HCT116 (cell line): ENCODE measurements at regions not wholly inside any gene's neighbourhood (a gene's known extent, or its start where the extent isn't known, plus 50 kb on each side); places are given as distances from the start of the nearest gene placed in this dataset.

ENCODE experiments used
- ATAC-seq: fragments of 200-7000 bp; cut with Tn5 transposase; 2 replicates; pipeline ENCODE4 v1.9.1; 2020; ENCODE audit warnings: mild to moderate bottlenecking, moderate library complexity
- BruUV-seq: library from RNA; stranded (reverse); fragments of 400-500 nt; replicated peaks from 2 replicates; lab custom pipeline; 2021; lab: Mats Ljungman, UMichigan
- CTCF ChIA-PET: fragments of 300-600 bp; sonication (Branson Sonifier 250); formaldehyde crosslinking; loops from one replicate; lab custom pipeline; 2021; ENCODE audit warnings: antibody characterized with exemption; lab: Charles Lee
- POLR2A ChIA-PET: fragments of 300-600, 350-600 bp; sonication (Branson Sonifier 250); formaldehyde crosslinking; loops from one replicate; lab custom pipeline; 2021; ENCODE audit warnings: antibody characterized with exemption; lab: Charles Lee
- RAD21 ChIA-PET, 2 experiments: fragments of 300-600 bp; sonication (Branson Sonifier 250); formaldehyde crosslinking; loops; one replicate each; lab custom pipeline; 2023; ENCODE audit warnings: low total read pairs in 2 of 2; ENCODE audit not compliant: uncharacterized antibody in 2 of 2, unreplicated experiment in 2 of 2, low non-redundant PET in 1 of 2; lab: Charles Lee
- DNase-seq: peaks from one replicate; pipeline ENCODE4 v3.0.0-alpha.2; 2010; ENCODE audit warnings: low read depth, low spot score
- H2AFZ ChIP-seq: fragments of 200-600 bp; shearing (Covaris generic), sonication (generic); 2 replicates; pipeline ENCODE4 v1.6.1; 2017; ENCODE audit warnings: low read depth, mixed run types, mixed read lengths, antibody characterized with exemption, low read length; ENCODE audit not compliant: poor library complexity, severe bottlenecking
- H3K27ac ChIP-seq: 2 replicates; pipeline ENCODE4 v1.5.1; 2012; ENCODE audit warnings: low read depth, low read length
- H3K27me3 ChIP-seq: fragments of 200-600 bp; sonication (generic); 2 replicates; pipeline ENCODE4 v1.6.1; 2016; ENCODE audit warnings: mixed run types, low read length, mixed read lengths; ENCODE audit not compliant: insufficient read depth
- H3K36me3 ChIP-seq, 2 experiments: fragments of 200-500 bp in 1 of 2; fragments of 200-600 bp in 1 of 2; sonication (Bioruptor generic) in 1 of 2; sonication (generic) in 1 of 2; 2 replicates each; pipeline versions ENCODE4 v1.5.1 to v1.6.1; 2014 to 2016; ENCODE audit warnings: low read length in 2 of 2, inconsistent platforms in 1 of 2, mixed read lengths in 1 of 2, mixed run types in 1 of 2; ENCODE audit not compliant: insufficient read depth in 2 of 2, control insufficient read depth in 1 of 2
- H3K4me1 ChIP-seq, 2 experiments: fragments of 200-600 bp in 1 of 2; sonication (generic) in 1 of 2; 2 replicates each; pipeline versions ENCODE4 v1.5.1 to v1.6.1; 2012 to 2017; ENCODE audit warnings: low read length in 2 of 2, inconsistent platforms in 1 of 2, mild to moderate bottlenecking in 1 of 2, mixed read lengths in 1 of 2, mixed run types in 1 of 2, moderate library complexity in 1 of 2; ENCODE audit not compliant: insufficient read depth in 2 of 2, control insufficient read depth in 1 of 2
- H3K4me2 ChIP-seq: fragments of 200-600 bp; sonication (generic); 2 replicates; pipeline ENCODE4 v1.6.1; 2017; ENCODE audit warnings: mixed run types, low read length, mixed read lengths
- H3K4me3 ChIP-seq, 2 experiments: fragments of 200-600 bp in 1 of 2; sonication (generic) in 1 of 2; replicated peaks in 1 of 2; 2 replicates each; pipeline ENCODE4 v1.5.1; 2011 to 2016; ENCODE audit warnings: low read length in 2 of 2, control low read depth in 1 of 2, low read depth in 1 of 2, mild to moderate bottlenecking in 1 of 2, mixed read lengths in 1 of 2, mixed run types in 1 of 2
- H3K79me2 ChIP-seq: fragments of 200-600 bp; sonication (generic); 2 replicates; pipeline ENCODE4 v1.6.1; 2017; ENCODE audit warnings: mild to moderate bottlenecking, mixed run types, low read length, moderate library complexity, mixed read lengths; ENCODE audit not compliant: insufficient read depth
- H3K9ac ChIP-seq: fragments of 200-600 bp; sonication (generic); 2 replicates; pipeline ENCODE4 v1.6.1; 2016; ENCODE audit warnings: low read length, mixed read lengths
- H3K9me2 ChIP-seq: fragments of 200-600 bp; sonication (generic), shearing (Covaris generic); 2 replicates; pipeline ENCODE4 v1.6.1; 2017; ENCODE audit warnings: mixed run types, mild to moderate bottlenecking, moderate library complexity; ENCODE audit not compliant: insufficient read depth
- H3K9me3 ChIP-seq, 2 experiments: fragments of 200-500 bp in 1 of 2; fragments of 200-600 bp in 1 of 2; sonication (Bioruptor generic) in 1 of 2; sonication (generic) in 1 of 2; 2 replicates each; pipeline ENCODE4 v1.6.1; 2014 to 2017; ENCODE audit warnings: low read length in 2 of 2, mixed read lengths in 2 of 2, inconsistent platforms in 1 of 2, low read depth in 1 of 2, mild to moderate bottlenecking in 1 of 2, mixed run types in 1 of 2, moderate library complexity in 1 of 2; ENCODE audit not compliant: control insufficient read depth in 1 of 2, insufficient read depth in 1 of 2
- H4K20me1 ChIP-seq: fragments of 200-600 bp; sonication (generic), shearing (Covaris generic); 2 replicates; pipeline ENCODE4 v1.6.1; 2017; ENCODE audit warnings: mixed run types, mild to moderate bottlenecking, moderate library complexity; ENCODE audit not compliant: insufficient read depth
- ATF3 ChIP-seq: IDR thresholded peaks from 2 replicates; pipeline ENCODE4 v1.6.1; 2012
- CBX3 ChIP-seq: IDR thresholded peaks from 2 replicates; pipeline ENCODE4 v1.6.1; 2012; ENCODE audit warnings: low read depth
- CEBPB ChIP-seq: IDR thresholded peaks from 2 replicates; pipeline ENCODE4 v1.6.1; 2012; ENCODE audit warnings: low read depth
- CTCF ChIP-seq, 3 experiments: fragments of 200-600 bp in 1 of 3; sonication (generic) in 1 of 3; IDR thresholded peaks in 2 of 3; conservative IDR thresholded peaks in 1 of 3; 2 replicates each; pipeline ENCODE4 v1.5.1; 2012 to 2017; ENCODE audit warnings: low read depth in 2 of 3, low read length in 2 of 3, antibody characterized with exemption in 1 of 3, borderline replicate concordance in 1 of 3, control low read depth in 1 of 3, mild to moderate bottlenecking in 1 of 3, mixed read lengths in 1 of 3, mixed run types in 1 of 3, moderate library complexity in 1 of 3; ENCODE audit not compliant: insufficient read depth in 1 of 3
- ELF1 ChIP-seq: IDR thresholded peaks from 2 replicates; pipeline ENCODE4 v1.6.1; 2012; ENCODE audit warnings: low read depth, borderline replicate concordance
- EZH2 ChIP-seq: fragments of 200-600 bp; sonication (generic); IDR thresholded peaks from 2 replicates; pipeline ENCODE4 v1.6.1; 2017; ENCODE audit warnings: antibody characterized with exemption, mixed run types
- EZH2phosphoT487 ChIP-seq: fragments of 200-600 bp; IDR thresholded peaks from 2 replicates; pipeline ENCODE4 v1.6.1; 2018; ENCODE audit warnings: antibody characterized with exemption, borderline replicate concordance
- POLR2A ChIP-seq: IDR thresholded peaks from 2 replicates; pipeline ENCODE4 v1.7.0; 2011; ENCODE audit warnings: borderline replicate concordance; ENCODE audit not compliant: insufficient read depth, insufficient read length; ENCODE audit errors: extremely low read depth
- POLR2AphosphoS5 ChIP-seq: IDR thresholded peaks from 2 replicates; pipeline ENCODE4 v1.6.1; 2011; ENCODE audit warnings: mild to moderate bottlenecking, low read depth, low read length, moderate library complexity
- RAD21 ChIP-seq: IDR thresholded peaks from 2 replicates; pipeline ENCODE4 v1.6.1; 2012; ENCODE audit warnings: low read depth, mild to moderate bottlenecking
- SIN3A ChIP-seq: IDR thresholded peaks from 2 replicates; pipeline ENCODE4 v1.6.1; 2012; ENCODE audit warnings: low read depth
- TCF7L2 ChIP-seq: IDR thresholded peaks from 2 replicates; pipeline ENCODE4 v1.7.0; 2011; ENCODE audit warnings: borderline replicate concordance, inconsistent platforms; ENCODE audit not compliant: insufficient read depth, insufficient read length; ENCODE audit errors: extremely low read depth
- ZBTB33 ChIP-seq: IDR thresholded peaks from 2 replicates; pipeline ENCODE4 v1.6.1; 2011; ENCODE audit warnings: mild to moderate bottlenecking, low read length, moderate library complexity; ENCODE audit not compliant: insufficient replicate concordance; ENCODE audit errors: extremely low read depth
- ZFX ChIP-seq: fragments of 450-650 bp; IDR thresholded peaks from 2 replicates; pipeline ENCODE4 v1.6.1; 2017
- intact Hi-C: fragments of 100-400 bp; cut with micrococcal nuclease; formaldehyde crosslinking; loops from 2 replicates; pipeline ENCODE4 v1.10.0; 2022

GRCh38 chr16:55058576-55058975 is 127.9 kb downstream of the IRX5 start:
- intact Hi-C loops, result no loop called here
- CTCF ChIA-PET, result no interaction called here
- no TSS peak for BruUV-seq
- POLR2A ChIA-PET, result no interaction called here
- no peak for TF ChIP-seq CEBPB
- no peak for TF ChIP-seq EZH2phosphoT487
- no peak for TF ChIP-seq ZFX
- no peak for TF ChIP-seq ZBTB33
- no peak for TF ChIP-seq RAD21
- no peak for TF ChIP-seq POLR2A
- no peak for TF ChIP-seq CBX3
- no peak for TF ChIP-seq SIN3A
- no peak for TF ChIP-seq ELF1
- no peak for TF ChIP-seq POLR2AphosphoS5
- no peak for TF ChIP-seq EZH2
- TF ChIP-seq CTCF (IDR thresholded peaks at IDR 0.05 in 2 of 3, conservative IDR thresholded peaks at IDR 0.05 in 1 of 3; ENCODE audit: borderline replicate concordance in 1 of 3, insufficient read depth in 1 of 3, low read depth in 2 of 3, low read length in 2 of 3), result no peak
- TF ChIP-seq ATF3, result no peak
- TF ChIP-seq TCF7L2, result no peak
- ATAC-seq (no peak), DNase-seq (no peak)
- Histone ChIP-seq H2AFZ (no peak overlapping the region), H3K4me3 (no peak overlapping the region), H3K79me2 (no peaks in the 10 kb centered on the region), H3K9ac (no peak overlapping the region), H4K20me1 (no peaks in the 10 kb centered on the region), H3K4me1 (no peaks in the 10 kb centered on the region), H3K27ac (no peak overlapping the region), H3K9me2 (no peaks in the 10 kb centered on the region), H3K9me3 (no peaks in the 10 kb centered on the region; a peak in 1 of 4 replicates), H3K4me2 (no peak overlapping the region), H3K27me3 (0 out of 2 replicates have a peak, but pooled peaks cover 8% of the 10 kb centered on the region), H3K36me3 (no peaks in the 10 kb centered on the region)
- RAD21 ChIA-PET, result no interaction called here
